Astrocyte of the cerebellum (primary cell): ENCODE measurements at regions not wholly inside any gene's neighbourhood (a gene's known extent, or its start where the extent isn't known, plus 50 kb on each side); places are given as distances from the start of the nearest gene placed in this dataset.

ENCODE experiments used
- DNase-seq: peaks from one replicate; pipeline ENCODE4 v3.0.0-alpha.2; 2011; ENCODE audit warnings: low read depth
- H3K4me3 ChIP-seq: 2 replicates; pipeline ENCODE4 v1.5.1; 2011; ENCODE audit warnings: mild to moderate bottlenecking, low read depth, low read length, moderate library complexity
- in situ Hi-C: cut with HindIII; loops from 2 replicates; pipeline ENCODE4 v1.10.0; 2017; ENCODE audit warnings: low sequenced_read_pairs
- TF ChIP-seq, protein P1 (sequence below): IDR thresholded peaks from 2 replicates; pipeline ENCODE4 v1.5.1; 2012; ENCODE audit warnings: low read length, low read depth, moderate library complexity, mild to moderate bottlenecking; ENCODE audit errors: missing control alignments

- no peak overlapping the region for H3K4me3 ChIP-seq
- in situ Hi-C loops = no loop called here
- TF ChIP-seq, protein P1, sequence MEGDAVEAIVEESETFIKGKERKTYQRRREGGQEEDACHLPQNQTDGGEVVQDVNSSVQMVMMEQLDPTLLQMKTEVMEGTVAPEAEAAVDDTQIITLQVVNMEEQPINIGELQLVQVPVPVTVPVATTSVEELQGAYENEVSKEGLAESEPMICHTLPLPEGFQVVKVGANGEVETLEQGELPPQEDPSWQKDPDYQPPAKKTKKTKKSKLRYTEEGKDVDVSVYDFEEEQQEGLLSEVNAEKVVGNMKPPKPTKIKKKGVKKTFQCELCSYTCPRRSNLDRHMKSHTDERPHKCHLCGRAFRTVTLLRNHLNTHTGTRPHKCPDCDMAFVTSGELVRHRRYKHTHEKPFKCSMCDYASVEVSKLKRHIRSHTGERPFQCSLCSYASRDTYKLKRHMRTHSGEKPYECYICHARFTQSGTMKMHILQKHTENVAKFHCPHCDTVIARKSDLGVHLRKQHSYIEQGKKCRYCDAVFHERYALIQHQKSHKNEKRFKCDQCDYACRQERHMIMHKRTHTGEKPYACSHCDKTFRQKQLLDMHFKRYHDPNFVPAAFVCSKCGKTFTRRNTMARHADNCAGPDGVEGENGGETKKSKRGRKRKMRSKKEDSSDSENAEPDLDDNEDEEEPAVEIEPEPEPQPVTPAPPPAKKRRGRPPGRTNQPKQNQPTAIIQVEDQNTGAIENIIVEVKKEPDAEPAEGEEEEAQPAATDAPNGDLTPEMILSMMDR = no peak
- DNase-seq = no peak
These were observed 61.3 kb upstream of the BICC1 start for GRCh38 chr10:58451193-58451889.

GRCh38 chr10:58453105-58453504 is 59.6 kb upstream of the BICC1 start:
- TF ChIP-seq, protein P1 = no peak
- in situ Hi-C loops = no loop called here
- no peak for DNase-seq
- H3K4me3 ChIP-seq = no peak overlapping the region

DNA sequence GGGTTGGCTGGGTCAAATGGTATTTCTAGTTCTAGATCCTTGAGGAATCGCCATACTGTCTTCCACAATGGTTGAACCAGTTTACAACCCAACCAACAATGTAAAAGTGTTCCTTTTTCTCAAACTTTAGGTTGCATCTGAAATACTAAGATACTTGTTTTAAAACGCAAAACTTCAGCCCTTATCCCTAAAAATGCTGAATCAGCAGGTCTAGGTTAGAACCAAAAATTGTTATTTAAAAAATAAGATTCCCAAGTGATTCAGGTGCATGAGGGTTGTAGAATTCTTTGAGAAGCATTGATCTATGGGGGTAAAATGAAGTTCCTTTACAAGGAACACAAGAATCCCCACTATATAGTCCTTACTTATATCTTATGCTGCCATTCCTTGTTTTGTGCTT is 56.5 kb upstream of the BICC1 start:
- no peak for DNase-seq
- in situ Hi-C loops = no loop called here
- no peak overlapping the region for H3K4me3 ChIP-seq
- TF ChIP-seq, protein P1 = no peak

GRCh38 chr10:58457761-58458616 is 54.7 kb upstream of the BICC1 start:
- no peak overlapping the region for H3K4me3 ChIP-seq
- TF ChIP-seq, protein P1 = no peak
- peak; percentile 99 for DNase-seq
- in situ Hi-C loops = no loop called here

GRCh38 chr10:58459069-58459468 is 53.6 kb upstream of the BICC1 start:
- TF ChIP-seq, protein P1 = no peak
- DNase-seq = no peak
- H3K4me3 ChIP-seq = no peak overlapping the region
- in situ Hi-C loops = no loop called here

- in situ Hi-C loops = no loop called here
- no peak for DNase-seq
- TF ChIP-seq, protein P1 = no peak
- H3K4me3 ChIP-seq = no peak overlapping the region
These were observed 52.5 kb upstream of the BICC1 start for GRCh38 chr10:58460157-58460556.
